KG1 (cell line): ENCODE measurements at regions not wholly inside any gene's neighbourhood (a gene's known extent, or its start where the extent isn't known, plus 50 kb on each side); places are given as distances from the start of the nearest gene placed in this dataset.
A peak's percentile ranks its signal among the peaks of the same experiment; 100 is the strongest.
"Not testable (repeated sequence)": the region's sequence is repeated elsewhere in the genome, so short reads cannot be mapped to it uniquely, and the experiment has no call there.

Source experiments
- DNase-seq: peaks from one replicate; lab custom pipeline; 2025; lab: John Stamatoyannopoulos, UW

DNA sequence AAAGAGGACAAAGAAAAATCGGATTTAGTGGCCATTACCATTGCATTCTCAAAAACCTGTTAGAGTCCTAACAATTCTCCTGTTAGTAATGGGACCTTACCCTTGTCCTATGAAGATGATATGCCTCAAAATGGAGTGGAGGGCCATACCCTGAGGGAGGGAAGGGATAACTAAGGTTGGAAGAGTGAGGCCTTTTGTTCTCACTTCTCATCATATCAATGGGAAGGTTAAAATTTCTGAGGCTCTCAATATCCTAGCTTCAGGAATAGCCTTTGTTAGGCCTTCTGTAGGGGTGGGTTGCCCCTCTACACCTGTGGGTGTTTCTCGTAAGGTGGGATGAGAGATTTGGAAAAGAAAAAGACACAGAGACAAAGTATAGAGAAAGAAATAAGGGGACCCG is 109.4 kb upstream of the SGIP1 start:
- DNase-seq, result not testable (repeated sequence)

DNA sequence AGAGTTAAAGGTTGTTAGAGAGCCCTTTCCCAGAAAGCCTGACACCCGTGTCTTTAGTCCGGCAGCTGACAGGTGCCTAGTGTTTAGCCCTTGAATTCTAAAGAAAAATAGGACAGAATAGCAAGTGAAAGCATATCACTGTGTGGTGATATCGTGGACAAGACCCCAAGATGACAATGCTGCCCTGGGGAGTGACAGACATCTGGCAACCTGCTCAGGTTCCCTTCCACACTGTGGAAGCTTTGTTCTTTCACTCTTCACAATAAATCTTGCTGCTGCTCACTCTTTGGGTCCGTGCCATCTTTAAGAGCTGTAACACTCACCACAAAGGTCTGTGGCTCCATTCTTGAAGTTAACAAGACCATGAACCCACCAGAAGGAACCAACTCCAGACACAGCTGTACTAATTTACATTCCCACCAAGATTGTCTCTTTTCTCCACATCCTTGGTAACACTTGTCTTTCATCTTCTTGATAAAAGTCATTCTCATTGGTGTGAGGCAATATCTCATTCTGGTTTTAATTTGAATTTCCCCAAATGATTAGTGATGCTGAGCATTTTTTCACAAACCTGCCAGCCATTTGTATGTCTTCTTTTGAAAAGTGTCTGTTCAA is 107.6 kb upstream of the SGIP1 start:
- DNase-seq, result no peak

DNA sequence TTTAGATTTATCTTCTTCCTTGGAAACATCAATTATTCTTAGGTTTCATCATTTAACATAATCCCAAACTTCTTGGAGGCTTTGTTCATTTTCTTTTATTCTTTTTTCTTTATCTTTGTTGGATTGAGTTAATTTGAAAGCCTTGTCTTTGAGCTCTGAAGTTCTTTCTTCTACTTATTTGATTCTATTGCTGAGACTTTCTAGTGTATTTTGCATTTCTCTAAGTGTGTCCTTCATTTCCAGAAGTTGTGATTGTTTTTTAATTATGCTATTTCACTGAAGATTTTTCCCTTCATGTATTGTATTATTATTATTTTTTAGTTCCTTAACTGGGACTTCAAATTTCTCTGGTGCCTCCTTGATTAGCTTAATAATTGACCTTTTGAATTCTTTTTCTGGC is 103.1 kb upstream of the SGIP1 start:
- DNase-seq, result not testable (repeated sequence)

GRCh38 chr1:66431999-66432398 is 102.0 kb upstream of the SGIP1 start:
- DNase-seq, result no peak

- no peak for DNase-seq
Measured at GRCh38 chr1:66433611-66434010, 100.3 kb upstream of the SGIP1 start.

- no peak for DNase-seq
Measured at GRCh38 chr1:66434096-66434495, 99.9 kb upstream of the SGIP1 start.

- DNase-seq, result no peak
Measured at GRCh38 chr1:66435541-66435940, 98.4 kb upstream of the SGIP1 start.

DNA sequence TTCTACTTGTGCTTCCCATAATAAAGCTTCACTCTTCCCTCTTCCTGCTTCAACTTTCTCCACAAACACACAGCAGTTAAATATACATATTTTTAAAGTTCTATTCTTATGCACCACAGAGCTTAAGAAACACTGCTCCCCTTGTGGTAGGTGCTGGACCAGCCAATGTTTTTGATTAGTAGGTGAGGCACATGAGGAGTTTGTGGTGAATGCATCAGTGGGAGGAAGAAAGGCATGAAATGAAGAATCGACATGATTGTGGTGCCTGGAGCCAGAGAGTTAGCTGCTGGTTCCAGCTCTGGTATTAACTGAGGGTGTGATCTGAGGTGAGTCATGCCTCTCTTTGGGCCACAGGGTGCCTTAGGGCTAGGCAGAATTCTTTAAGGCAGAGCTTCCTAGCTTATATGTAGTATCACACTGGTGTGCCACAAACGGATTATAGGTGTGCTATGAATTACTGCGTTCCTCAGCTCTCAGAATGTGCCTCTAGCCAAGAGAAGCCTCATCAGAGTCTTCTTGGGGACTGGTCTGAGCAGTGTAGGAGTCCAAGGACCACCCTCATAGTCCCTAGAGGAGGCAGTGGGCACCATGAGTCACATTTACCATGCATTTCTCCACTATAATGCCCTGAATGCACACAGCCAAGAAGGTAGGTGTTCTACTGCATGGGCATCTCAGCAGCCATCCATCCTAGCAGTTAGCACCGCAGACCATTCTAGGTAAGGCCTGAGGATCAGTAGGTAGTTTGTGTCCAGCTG is 97.4 kb upstream of the SGIP1 start:
- no peak for DNase-seq

DNA sequence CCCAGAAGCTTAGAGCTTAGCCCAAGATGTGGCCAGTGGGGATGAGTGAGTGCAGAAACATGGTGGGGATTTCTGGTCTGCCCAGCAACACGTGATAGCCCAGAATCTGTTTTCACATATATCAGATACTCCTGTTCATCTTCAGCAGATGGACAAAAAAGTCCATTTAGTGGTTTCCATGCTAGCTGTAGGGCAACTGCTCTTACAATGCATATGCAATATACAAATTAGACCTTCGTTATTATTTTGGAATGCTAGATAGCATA is 96.9 kb upstream of the SGIP1 start:
- no peak for DNase-seq

DNA sequence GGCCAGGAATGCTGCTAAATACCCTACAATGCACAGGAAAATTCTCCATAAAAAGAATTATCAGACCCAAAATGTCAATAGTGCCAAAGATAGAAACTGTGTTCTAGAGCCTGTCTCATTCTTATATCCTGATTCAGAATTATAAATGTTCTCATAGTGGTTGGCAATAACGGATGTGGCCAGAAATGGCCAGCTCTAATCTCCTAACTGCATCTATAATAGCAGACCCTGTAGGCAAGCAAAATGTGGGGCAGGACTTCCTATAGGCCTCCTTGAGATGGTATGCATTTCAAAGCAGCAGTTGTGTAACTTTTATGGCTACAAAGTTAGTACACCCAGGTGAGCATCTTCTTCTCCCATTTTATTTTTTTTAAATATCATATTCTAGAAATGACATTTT is 95.9 kb upstream of the SGIP1 start:
- no peak for DNase-seq

DNA sequence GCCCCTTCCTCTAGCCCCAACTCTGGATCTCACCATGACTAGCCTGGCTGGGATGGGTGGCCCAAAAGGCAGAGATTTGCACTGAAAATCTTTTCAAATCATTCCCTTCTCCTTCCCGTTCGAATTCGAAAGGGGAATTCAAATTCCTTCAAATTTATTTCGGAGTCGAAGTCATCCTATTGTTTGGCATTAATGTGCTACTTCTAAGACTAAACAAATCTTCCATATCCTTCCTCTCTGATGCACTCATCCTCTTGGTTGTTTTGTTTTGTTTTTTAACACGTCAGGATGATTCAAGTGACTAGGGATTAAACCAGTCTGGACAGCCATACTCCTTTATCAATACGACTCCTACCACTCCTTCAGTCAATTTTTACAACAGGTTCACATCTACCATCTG is 95.5 kb upstream of the SGIP1 start:
- DNase-seq, result no peak

GRCh38 chr1:66439031-66439740 is 94.8 kb upstream of the SGIP1 start:
- DNase-seq, result peak; percentile 65

- DNase-seq, result no peak
Measured at GRCh38 chr1:66443793-66444192, 90.2 kb upstream of the SGIP1 start.

DNA sequence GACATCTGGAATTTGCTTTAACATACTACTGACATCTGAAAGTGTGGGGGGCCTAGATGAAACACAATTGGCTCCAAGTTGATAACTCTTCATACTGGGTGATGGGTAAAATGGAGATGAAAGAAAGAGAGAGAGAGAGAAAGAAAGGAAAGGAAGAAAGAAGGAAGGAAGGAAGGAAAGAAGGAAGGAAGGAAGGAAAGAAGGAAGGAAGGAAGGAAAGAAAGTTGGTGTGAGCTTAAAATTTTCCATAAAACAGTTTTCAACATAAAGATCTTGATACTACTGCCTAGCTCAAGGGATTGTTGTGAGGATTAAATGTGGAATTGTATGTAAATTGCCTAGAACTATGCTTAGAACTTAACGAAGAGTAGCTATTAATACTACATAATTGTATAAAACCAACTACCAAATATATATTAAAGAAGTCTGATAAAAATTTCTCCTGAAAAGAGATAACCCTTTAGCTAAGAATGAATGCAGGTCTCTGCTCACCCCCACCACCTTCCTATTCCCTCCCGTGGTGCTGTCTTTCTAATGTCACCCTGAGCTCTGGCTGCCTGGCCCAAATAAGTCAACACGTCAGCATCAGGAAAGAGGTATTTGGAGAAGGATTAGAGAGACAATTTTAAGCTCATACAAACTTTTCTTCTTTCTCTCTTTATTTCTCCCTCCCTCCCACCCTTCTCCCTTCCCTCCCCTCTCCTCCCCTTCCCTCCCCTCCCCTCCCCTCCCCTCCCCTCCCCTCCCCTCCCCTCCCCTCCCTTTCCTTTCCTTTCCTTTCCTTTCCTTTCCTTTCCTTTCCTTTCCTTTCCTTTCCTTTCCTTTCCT is 89.3 kb upstream of the SGIP1 start:
- DNase-seq, result no peak

DNA sequence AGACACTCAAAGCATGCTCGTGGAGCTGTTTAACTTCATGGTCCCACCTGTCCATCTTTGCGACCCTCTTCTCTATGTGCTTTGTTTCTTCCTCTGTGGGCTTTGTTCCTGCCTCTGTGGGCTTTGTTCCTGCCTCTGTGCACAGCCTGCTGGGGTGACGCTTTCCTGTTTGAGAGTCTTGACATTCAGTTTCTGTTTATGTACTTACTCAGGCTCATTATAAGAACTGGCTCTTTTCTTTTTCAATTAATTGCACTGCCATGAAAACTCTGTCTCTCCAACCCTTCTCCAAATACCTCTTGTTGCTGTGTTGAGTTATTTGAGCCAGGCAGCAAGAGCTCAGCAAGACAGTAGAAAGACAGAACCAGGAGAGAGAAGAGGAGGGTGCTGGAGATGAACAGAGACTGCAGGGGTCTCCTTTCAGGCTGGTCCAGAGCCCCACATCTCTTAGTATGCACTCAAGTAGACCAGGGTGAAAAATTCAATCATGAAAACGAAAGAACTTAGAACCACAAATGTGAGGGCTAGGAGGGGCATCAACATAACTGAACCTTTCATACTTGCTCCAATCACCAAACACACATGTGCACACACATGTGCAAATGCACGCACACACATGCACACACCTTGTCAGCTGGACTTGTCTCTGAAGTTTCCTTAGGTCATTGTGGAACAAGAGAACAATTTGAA is 88.3 kb upstream of the SGIP1 start:
- peak; percentile 59 for DNase-seq

GRCh38 chr1:66446261-66447001 is 87.5 kb upstream of the SGIP1 start:
- DNase-seq, result peak; percentile 70

- no peak for DNase-seq
Measured at GRCh38 chr1:66450043-66450514, 83.9 kb upstream of the SGIP1 start.

DNA sequence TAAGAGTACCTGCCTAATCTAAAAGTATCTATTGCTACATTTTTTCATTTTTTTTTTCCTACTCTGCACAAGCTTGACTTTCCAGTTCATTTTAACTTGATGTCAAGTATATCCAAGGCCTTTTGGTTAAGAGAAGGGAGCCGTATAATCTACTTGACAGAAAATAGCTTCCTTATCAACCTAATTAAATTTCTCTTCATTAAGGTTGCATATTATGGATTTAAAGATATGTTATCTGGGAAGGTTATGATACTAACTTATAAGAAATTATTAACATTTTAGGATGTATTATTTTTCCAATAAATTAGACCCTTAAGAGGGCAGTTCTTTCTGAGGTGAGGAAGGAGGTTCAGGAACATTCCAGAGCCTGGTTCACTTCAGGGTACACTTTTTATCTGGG is 83.1 kb upstream of the SGIP1 start:
- no peak for DNase-seq

DNA sequence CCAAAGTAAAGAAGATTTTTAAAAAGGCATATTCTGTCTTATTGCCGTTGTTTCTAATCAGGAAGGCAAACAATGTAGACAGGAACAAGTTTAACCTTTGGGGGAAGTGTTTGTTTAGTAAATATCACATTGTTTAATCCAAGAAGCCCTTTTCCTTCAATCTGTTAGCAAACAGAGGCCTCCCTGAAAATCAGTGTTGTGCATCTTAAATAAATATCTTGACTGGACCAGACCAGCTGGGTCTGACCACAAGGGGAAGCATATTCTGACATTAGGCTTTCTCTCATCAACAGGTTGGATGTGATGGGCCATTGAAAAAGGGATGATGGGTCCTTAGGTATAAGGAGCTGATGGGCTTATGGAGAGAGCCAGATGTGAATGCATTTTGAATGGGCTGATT is 81.8 kb upstream of the SGIP1 start:
- no peak for DNase-seq

GRCh38 chr1:66452982-66453381 is 81.0 kb upstream of the SGIP1 start:
- DNase-seq, result no peak

GRCh38 chr1:66455446-66455845 is 78.5 kb upstream of the SGIP1 start:
- no peak for DNase-seq
